NCI-H460 (cell line): ENCODE measurements at regions not wholly inside any gene's neighbourhood (a gene's known extent, or its start where the extent isn't known, plus 50 kb on each side); places are given as distances from the start of the nearest gene placed in this dataset.
A peak's percentile ranks its signal among the peaks of the same experiment; 100 is the strongest.

Source experiments
- DNase-seq: peaks from one replicate; pipeline ENCODE4 v3.0.0-alpha.2; 2016; ENCODE audit warnings: low read depth; ENCODE audit errors: extremely low read depth

- no peak for DNase-seq
Observed at GRCh38 chr10:91576096-91576545, 56.8 kb downstream of the PPP1R3C start.

- no peak for DNase-seq
Observed at GRCh38 chr10:91575044-91575610, 57.7 kb downstream of the PPP1R3C start.

GRCh38 chr10:91574236-91574635 is 58.6 kb downstream of the PPP1R3C start:
- DNase-seq, result no peak

- no peak for DNase-seq
Observed at GRCh38 chr10:91573320-91573719, 59.6 kb downstream of the PPP1R3C start.

- DNase-seq, result no peak
Observed at GRCh38 chr10:91571671-91572070, 61.2 kb downstream of the PPP1R3C start.

- no peak for DNase-seq
Observed at GRCh38 chr10:91570220-91570619, 62.7 kb downstream of the PPP1R3C start.

GRCh38 chr10:91569522-91569921 is 63.3 kb downstream of the PPP1R3C start:
- no peak for DNase-seq

GRCh38 chr10:91567815-91568214 is 65.1 kb downstream of the PPP1R3C start:
- no peak for DNase-seq

- no peak for DNase-seq
Observed at GRCh38 chr10:91566115-91566514, 66.8 kb downstream of the PPP1R3C start.

GRCh38 chr10:91565226-91565625 is 67.6 kb downstream of the PPP1R3C start:
- peak; percentile 96 for DNase-seq

GRCh38 chr10:91564508-91564907 is 68.4 kb downstream of the PPP1R3C start:
- no peak for DNase-seq
